BJ (cell line): ENCODE measurements at regions not wholly inside any gene's neighbourhood (a gene's known extent, or its start where the extent isn't known, plus 50 kb on each side); places are given as distances from the start of the nearest gene placed in this dataset.

Experiments
- CTCF ChIA-PET: fragments of 350-600 bp; formaldehyde crosslinking; extraction: SDS; loops from one replicate; lab custom pipeline; 2021; ENCODE audit warnings: antibody characterized with exemption, inconsistent platforms; lab: Yijun Ruan, JAX
- POLR2A ChIA-PET: fragments of 300-600 bp; sonication (Branson Sonifier 250); formaldehyde crosslinking; extraction: SDS; loops from one replicate; lab custom pipeline; 2021; ENCODE audit warnings: antibody characterized with exemption; lab: Charles Lee
- DNase-seq: peaks from one replicate; pipeline ENCODE4 v3.0.0-alpha.2; 2011; ENCODE audit warnings: low read depth
- H3K27me3 ChIP-seq: 2 replicates; pipeline ENCODE4 v1.6.0; 2011; ENCODE audit warnings: low read length; ENCODE audit not compliant: control insufficient read depth, insufficient read depth
- H3K36me3 ChIP-seq: 2 replicates; pipeline ENCODE4 v1.5.1; 2011; ENCODE audit warnings: low read length; ENCODE audit not compliant: control insufficient read depth, insufficient read depth
- H3K4me3 ChIP-seq: 2 replicates; pipeline ENCODE4 v1.5.1; 2011; ENCODE audit warnings: low read depth, mild to moderate bottlenecking, control low read depth, low read length
- CTCF ChIP-seq: IDR thresholded peaks from 2 replicates; pipeline ENCODE4 v1.5.1; 2011; ENCODE audit warnings: low read depth, mild to moderate bottlenecking, control low read depth, inconsistent platforms, low read length, moderate library complexity; ENCODE audit not compliant: insufficient read depth

GRCh38 chr2:136062066-136062837, 55.7 kb downstream of the CXCR4 start:
- DNase-seq = no peak
- ChIA-PET POLR2A (no interaction called here), CTCF (interaction anchor here (0.6 kb wide), 1 partner anchor 148 kb away, joined by 3 read pairs; no protein-coding TSS in a partner anchor)
- Histone ChIP-seq H3K4me3 (no peak overlapping the region), H3K27me3 (no peaks in the 10 kb centered on the region), H3K36me3 (no peaks in the 10 kb centered on the region)
- TF ChIP-seq CTCF = no peak

GRCh38 chr2:136060416-136060815, 57.5 kb downstream of the CXCR4 start:
- TF ChIP-seq CTCF = no peak
- DNase-seq = no peak
- no peak overlapping the region for H3K4me3 ChIP-seq
- ChIA-PET CTCF (no interaction called here), POLR2A (no interaction called here)
- H3K27me3 ChIP-seq = no peaks in the 10 kb centered on the region
- H3K36me3 ChIP-seq = no peaks in the 10 kb centered on the region

- Histone ChIP-seq H3K36me3 (no peaks in the 10 kb centered on the region), H3K27me3 (no peaks in the 10 kb centered on the region), H3K4me3 (no peak overlapping the region)
- ChIA-PET CTCF (no interaction called here), POLR2A (no interaction called here)
- TF ChIP-seq CTCF = no peak
- no peak for DNase-seq
Measured at GRCh38 chr2:136059036-136059472, 58.9 kb downstream of the CXCR4 start.

GRCh38 chr2:136058262-136058661, 59.7 kb downstream of the CXCR4 start:
- ChIA-PET CTCF (interaction anchor here (0.7 kb wide), 1 partner anchor 24 kb away, joined by 4 read pairs; no protein-coding TSS in a partner anchor), POLR2A (no interaction called here)
- no peak for DNase-seq
- no peaks in the 10 kb centered on the region for H3K36me3 ChIP-seq
- H3K27me3 ChIP-seq = no peaks in the 10 kb centered on the region
- TF ChIP-seq CTCF = no peak
- no peak overlapping the region for H3K4me3 ChIP-seq

- Histone ChIP-seq H3K36me3 (no peaks in the 10 kb centered on the region), H3K27me3 (no peaks in the 10 kb centered on the region), H3K4me3 (no peak overlapping the region)
- no peak for TF ChIP-seq CTCF
- POLR2A ChIA-PET = no interaction called here
- DNase-seq = no peak
- CTCF ChIA-PET = interaction anchor here (0.7 kb wide), 1 partner anchor 23 kb away, joined by 4 read pairs; no protein-coding TSS in a partner anchor
Measured at GRCh38 chr2:136057802-136058140, 60.2 kb downstream of the CXCR4 start.
